Skeletal muscle satellite cell (primary cell): ENCODE measurements at regions not wholly inside any gene's neighbourhood (a gene's known extent, or its start where the extent isn't known, plus 50 kb on each side); places are given as distances from the start of the nearest gene placed in this dataset.
"Not testable (repeated sequence)": the region's sequence is repeated elsewhere in the genome, so short reads cannot be mapped to it uniquely, and the experiment has no call there.

Experiments used
- H3K27me3 ChIP-seq: 2 replicates; pipeline ENCODE4 v1.7.0; 2013; ENCODE audit warnings: low read length; ENCODE audit not compliant: control insufficient read depth, insufficient read depth
- H3K36me3 ChIP-seq: 2 replicates; pipeline ENCODE4 v1.7.0; 2013; ENCODE audit warnings: mild to moderate bottlenecking, control low read depth, low read length; ENCODE audit not compliant: insufficient read depth
- H3K4me1 ChIP-seq: 2 replicates; pipeline ENCODE4 v1.7.0; 2013; ENCODE audit warnings: low read length; ENCODE audit not compliant: control insufficient read depth, insufficient read depth
- H3K4me2 ChIP-seq: 2 replicates; pipeline ENCODE4 v1.7.0; 2013; ENCODE audit warnings: mild to moderate bottlenecking, low read length
- H3K4me3 ChIP-seq: 2 replicates; pipeline ENCODE4 v1.7.0; 2013; ENCODE audit warnings: low read length
- H3K9ac ChIP-seq: 2 replicates; pipeline ENCODE4 v1.7.0; 2013; ENCODE audit warnings: mild to moderate bottlenecking, low read depth, low read length, moderate library complexity
- H3K9me3 ChIP-seq: replicated peaks from 2 replicates; pipeline ENCODE4 v1.7.0; 2013; ENCODE audit warnings: mild to moderate bottlenecking, control low read depth, low read length

DNA sequence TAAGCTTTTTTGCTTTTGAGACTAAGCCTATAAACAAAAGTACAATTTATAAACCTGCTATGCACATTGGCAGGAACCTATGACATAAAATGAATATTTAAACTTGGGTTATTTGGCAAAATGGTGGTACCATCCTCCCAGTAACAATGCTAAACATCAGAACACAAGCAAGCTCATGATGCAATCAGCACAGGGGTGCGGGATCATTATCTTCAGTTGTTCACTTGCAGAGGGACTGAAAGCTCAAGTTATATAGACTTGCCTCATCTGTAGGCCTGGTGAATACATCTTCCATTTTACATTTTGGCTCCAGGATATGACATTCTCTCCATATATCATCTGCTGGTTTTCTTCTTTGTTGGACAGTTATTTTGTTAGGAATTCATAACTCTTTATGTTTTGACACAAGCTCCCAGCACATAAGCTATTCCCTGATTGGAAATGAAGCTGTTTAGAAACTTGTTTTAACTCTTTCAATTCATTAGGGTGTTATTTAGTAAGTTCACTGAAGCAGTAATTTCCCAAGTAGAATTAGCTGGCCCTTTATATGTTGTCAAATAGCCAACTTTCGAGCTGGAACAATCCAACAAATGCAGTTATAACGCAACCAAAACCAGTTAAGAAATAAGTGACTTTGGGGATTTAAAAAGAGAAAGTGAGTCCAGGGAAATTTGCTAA lies 124.7 kb upstream of the LIFR start:
- no peak overlapping the region for H3K4me2 ChIP-seq
- H3K27me3 ChIP-seq: peaks cover 27% of the 10 kb centered on the region
- H3K9ac ChIP-seq: no peak overlapping the region
- H3K4me3 ChIP-seq: no peak overlapping the region
- no peaks in the 10 kb centered on the region for H3K9me3 ChIP-seq
- no peaks in the 10 kb centered on the region for H3K4me1 ChIP-seq
- H3K36me3 ChIP-seq: no peaks in the 10 kb centered on the region

DNA sequence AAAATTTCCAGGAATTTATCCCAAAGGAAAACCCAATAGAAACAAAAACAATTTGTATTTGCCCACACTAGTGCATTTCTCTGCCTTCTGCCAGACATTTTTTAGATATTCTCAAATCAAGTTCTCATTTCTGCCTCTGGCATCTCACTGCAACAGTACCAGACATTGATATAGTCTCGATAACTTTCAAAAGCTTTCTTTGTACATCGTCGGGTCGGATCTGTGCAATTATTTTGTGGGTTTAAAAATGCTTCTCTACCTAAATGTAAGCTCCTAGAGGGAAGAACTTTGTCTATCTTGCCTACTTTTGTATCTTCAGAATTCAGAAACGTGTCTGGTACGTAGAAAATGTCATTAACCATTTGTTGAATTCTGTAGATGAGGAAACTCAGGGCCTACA lies 125.5 kb upstream of the LIFR start:
- no peaks in the 10 kb centered on the region for H3K36me3 ChIP-seq
- no peaks in the 10 kb centered on the region for H3K9me3 ChIP-seq
- no peaks in the 10 kb centered on the region for H3K4me1 ChIP-seq
- H3K9ac ChIP-seq: no peak overlapping the region
- H3K27me3 ChIP-seq: peaks cover 31% of the 10 kb centered on the region
- no peak overlapping the region for H3K4me2 ChIP-seq
- H3K4me3 ChIP-seq: no peak overlapping the region

DNA sequence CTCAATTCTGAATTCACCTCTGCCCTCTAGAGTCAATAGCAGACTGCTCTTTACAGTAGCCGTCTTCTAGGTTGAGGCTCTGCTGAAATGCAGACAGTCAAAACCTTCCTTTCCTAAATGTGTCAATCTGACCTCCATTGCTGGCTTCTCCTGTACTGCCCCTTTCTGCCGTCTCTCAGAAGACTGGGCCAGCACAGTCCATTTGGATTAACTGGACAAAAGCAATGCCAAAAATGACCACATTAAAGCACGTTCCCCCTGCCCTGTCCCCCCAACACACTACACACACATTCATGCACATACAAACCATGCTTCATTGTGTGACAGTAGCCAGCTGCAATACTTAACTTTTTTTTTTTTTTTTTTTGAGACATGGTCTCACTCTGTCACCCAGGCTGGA lies 130.2 kb upstream of the LIFR start:
- Histone ChIP-seq H3K4me1 (no peaks in the 10 kb centered on the region), H3K9ac (no peak overlapping the region), H3K4me2 (no peak overlapping the region), H3K27me3 (peaks cover 44% of the 10 kb centered on the region), H3K4me3 (no peak overlapping the region), H3K36me3 (no peaks in the 10 kb centered on the region), H3K9me3 (no peaks in the 10 kb centered on the region)

DNA sequence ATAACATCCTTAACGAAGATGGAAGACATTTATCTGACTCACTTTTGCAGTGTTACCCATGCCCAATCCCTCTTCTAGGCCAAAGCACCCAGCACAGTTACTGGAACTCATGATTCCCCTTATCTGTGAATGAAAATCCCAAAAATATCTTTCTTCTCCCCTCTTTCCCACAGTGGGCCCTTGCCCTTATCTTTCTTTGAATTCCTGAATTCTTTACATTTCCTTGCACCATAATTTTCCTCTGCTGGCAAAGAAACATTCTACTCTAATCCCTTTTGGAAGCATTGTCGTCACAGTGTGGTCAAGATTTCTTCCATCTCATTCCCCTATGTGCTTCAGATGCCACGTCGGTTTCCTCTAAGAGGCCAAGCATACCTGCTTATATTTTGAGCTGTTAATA lies 135.9 kb upstream of the LIFR start:
- H3K9ac ChIP-seq: no peak overlapping the region
- peaks cover 25% of the 10 kb centered on the region for H3K27me3 ChIP-seq
- no peaks in the 10 kb centered on the region for H3K4me1 ChIP-seq
- no peaks in the 10 kb centered on the region for H3K36me3 ChIP-seq
- no peaks in the 10 kb centered on the region for H3K9me3 ChIP-seq
- H3K4me2 ChIP-seq: no peak overlapping the region
- H3K4me3 ChIP-seq: no peak overlapping the region

DNA sequence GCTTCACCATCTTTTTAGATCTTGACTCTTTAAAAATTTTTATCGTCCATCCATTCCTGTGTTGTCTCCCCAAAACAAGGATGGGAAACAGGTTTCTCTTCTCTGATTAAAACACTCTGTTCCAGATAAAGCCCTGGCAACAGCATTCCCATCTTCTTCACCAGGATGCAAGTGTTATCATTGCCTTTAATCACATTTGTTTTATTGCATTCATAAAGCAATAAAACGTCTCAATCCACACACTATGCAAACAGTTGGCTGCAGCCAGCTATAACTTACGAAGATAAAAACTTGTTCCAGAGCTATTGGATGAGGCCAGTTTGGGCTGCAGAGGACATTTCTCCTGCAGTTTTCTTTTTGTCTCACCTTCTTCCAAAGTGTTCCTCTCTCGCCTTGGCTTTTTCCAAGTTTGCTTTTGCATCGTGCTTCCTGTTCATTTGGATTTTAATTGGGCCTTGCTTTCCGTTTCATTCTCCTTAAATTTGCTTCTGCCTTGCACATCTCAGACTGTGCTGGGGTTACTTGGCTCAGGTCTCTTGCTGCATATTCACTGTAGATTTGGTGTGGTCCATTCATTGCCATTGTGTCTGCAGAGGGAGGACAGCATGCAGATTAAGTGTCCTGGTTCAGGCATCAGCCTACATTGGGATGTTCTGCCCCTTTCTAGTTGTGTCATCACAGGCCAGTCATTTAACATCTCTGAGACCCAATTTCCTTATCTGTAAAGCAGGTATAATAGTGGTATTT lies 136.5 kb upstream of the LIFR start:
- no peak overlapping the region for H3K4me3 ChIP-seq
- no peaks in the 10 kb centered on the region for H3K36me3 ChIP-seq
- no peak overlapping the region for H3K9ac ChIP-seq
- peaks cover 29% of the 10 kb centered on the region for H3K27me3 ChIP-seq
- H3K9me3 ChIP-seq: no peaks in the 10 kb centered on the region
- H3K4me2 ChIP-seq: no peak overlapping the region
- no peaks in the 10 kb centered on the region for H3K4me1 ChIP-seq

DNA sequence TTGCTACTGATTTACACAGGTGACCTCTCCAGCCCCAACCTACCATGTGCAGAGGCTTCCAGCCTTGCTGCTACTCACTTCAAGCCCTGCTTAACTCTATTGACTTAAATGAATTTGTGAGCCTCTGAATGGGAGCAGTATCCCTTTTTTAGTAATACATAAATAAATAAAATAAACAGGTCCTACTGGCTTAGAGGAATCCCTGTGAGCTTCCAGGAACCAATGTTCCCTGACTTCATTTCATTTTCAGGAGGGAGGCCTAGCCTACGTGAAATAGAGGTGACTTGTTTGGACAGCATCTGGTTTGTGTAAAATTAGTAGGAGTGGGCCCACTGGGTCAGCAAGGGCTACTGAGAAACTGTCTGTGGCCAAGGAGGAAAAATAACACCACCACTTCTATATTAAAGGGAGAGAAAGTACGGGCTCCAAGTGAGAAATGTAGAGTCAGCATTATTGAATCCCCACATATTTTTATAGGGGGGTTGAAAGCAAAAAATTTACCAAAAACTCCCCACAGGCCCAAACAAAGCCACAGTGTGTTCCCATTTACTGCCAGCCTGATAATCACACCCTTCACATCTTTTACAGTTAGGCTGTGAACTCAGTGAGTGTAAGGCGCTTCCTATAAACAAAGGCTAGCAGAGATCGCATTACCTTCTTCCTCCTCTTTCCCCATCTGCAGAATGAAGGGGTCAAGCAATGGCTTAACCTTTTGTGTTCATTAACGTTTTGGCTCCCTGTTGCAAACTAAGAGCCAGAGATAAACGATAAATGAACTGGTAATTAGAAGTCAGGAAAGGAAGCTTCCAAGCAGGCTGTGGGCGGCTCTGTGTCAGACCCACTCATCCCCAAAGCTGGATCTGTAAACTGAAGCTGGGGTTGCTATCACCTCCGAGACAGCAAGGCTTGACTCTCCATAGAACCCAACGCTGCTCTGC lies 138.8 kb upstream of the LIFR start:
- Histone ChIP-seq H3K36me3 (no peaks in the 10 kb centered on the region), H3K27me3 (peaks cover 30% of the 10 kb centered on the region), H3K9me3 (no peaks in the 10 kb centered on the region), H3K4me3 (no peak overlapping the region), H3K4me2 (no peak overlapping the region), H3K9ac (no peak overlapping the region), H3K4me1 (no peaks in the 10 kb centered on the region)

DNA sequence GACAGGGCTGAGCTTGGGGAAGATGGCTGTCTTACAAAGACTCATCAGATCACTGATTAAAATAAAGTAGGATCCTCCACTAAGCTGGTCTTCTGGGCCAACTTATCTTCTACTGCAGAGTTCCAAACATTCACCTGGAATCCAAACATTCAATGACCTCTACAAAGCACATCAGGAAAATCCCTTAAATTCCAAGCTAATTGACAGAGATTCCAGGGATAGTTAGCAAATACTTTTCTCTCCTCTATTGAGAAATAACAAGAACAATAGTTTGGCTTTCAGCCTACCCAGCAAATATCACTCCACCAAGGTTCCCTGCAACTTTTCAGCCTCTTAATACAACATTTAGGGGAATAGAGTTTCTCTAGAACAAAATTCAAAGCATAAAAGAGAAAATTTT lies 140.6 kb upstream of the LIFR start:
- H3K9me3 ChIP-seq: no peaks in the 10 kb centered on the region

DNA sequence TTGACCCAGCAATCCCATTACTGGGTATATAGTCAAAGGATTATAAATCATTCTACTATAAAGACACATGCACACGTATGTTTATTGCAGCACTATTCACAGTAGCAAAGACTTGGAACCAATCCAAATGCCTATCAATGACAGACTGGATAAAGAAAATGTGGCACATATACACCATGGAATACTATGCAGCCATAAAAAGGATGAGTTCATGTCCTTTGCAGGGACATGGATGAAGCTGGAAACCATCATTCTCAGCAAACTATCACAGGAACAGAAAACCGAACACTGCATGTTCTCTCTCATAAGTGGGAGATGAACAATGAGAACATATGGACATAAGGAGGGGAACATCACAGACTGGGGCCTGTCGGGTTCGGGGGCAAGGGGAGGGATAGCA lies 140.3 kb upstream of the OSMR start:
- not testable (repeated sequence) for H3K9ac ChIP-seq, H3K4me2 ChIP-seq

More for the DNA sequence above, 140.6 kb upstream of the LIFR start:
- H3K27me3 ChIP-seq: peaks cover 24% of the 10 kb centered on the region
- no peaks in the 10 kb centered on the region for H3K4me1 ChIP-seq
- H3K36me3 ChIP-seq: no peaks in the 10 kb centered on the region
- no peak overlapping the region for H3K9ac ChIP-seq
- no peak overlapping the region for H3K4me2 ChIP-seq
- no peak overlapping the region for H3K4me3 ChIP-seq

DNA sequence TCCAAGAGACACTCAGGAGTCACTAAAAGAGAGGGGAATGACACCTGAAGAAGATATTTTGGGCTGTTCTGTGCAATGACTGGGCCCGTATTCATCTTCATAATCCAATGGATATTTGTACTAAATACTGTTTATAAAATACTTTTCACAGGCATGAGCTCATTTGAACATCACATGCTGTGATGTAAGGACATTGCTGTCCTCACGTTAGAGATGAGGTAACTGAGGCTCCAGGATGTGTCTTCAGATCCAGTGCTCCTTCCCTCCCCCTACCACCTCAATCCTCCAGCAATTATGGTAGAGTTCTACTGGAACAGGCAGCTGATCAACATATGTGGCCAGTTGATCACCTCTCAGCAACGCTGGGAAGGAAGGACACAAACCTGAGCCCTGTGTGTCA lies 139.4 kb upstream of the OSMR start:
- Histone ChIP-seq H3K36me3 (no peaks in the 10 kb centered on the region), H3K9ac (no peak overlapping the region), H3K9me3 (no peaks in the 10 kb centered on the region), H3K4me2 (no peak overlapping the region), H3K4me3 (no peak overlapping the region), H3K4me1 (no peaks in the 10 kb centered on the region), H3K27me3 (peaks cover 14% of the 10 kb centered on the region)

More for the DNA sequence above, 140.3 kb upstream of the OSMR start:
- H3K4me3 ChIP-seq, H3K4me1 ChIP-seq, H3K36me3 ChIP-seq, H3K9me3 ChIP-seq: not testable (repeated sequence)
- peaks cover 14% of the 10 kb centered on the region for H3K27me3 ChIP-seq

DNA sequence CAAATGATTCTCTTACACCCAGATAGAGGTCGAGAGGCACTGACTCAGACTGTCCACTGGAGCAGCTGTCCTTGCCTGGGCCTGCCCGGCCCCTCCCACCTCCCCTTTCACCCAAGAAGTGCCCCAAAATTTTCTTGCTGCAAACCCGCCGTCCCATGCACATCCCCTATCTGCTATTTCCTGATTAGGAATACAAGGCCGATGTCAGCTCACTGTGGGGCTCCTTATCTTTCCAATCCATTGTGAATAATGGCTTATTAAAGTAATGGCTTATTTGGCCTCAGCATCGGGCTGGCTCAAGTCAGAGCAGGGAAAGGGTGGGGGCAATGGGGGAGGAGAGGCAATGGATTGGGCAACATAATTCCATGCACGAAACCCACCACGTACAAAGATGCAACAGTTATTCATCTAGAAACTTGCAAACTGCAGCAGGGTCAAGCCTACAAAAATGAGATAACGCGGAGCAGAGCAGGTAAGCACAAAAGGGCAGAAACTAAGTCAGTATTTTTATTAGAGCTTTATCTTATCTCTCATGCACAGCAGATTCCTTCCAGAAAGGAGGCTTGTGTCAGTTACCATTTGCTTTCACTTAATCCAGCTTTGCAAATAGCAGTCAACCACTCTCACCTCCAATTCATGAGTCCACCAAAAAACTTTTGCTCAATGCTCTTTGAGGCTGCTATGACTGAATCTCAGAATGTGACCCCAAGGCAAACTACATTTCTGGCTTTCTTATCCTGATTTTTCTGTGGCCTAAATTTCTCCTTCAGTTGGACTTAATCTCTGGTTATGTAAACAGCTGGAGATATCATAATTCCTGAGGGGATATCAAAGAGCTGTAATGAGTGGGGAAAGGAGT lies 138.2 kb upstream of the OSMR start:
- H3K4me3 ChIP-seq: no peak overlapping the region
- no peaks in the 10 kb centered on the region for H3K9me3 ChIP-seq
- H3K4me2 ChIP-seq: no peak overlapping the region
- peaks cover 9% of the 10 kb centered on the region for H3K27me3 ChIP-seq
- H3K36me3 ChIP-seq: no peaks in the 10 kb centered on the region
- H3K4me1 ChIP-seq: no peaks in the 10 kb centered on the region
- H3K9ac ChIP-seq: no peak overlapping the region
